ENCODE measurements at regions not wholly inside any gene's neighbourhood (a gene's known extent, or its start where the extent isn't known, plus 50 kb on each side); places are given as distances from the start of the nearest gene placed in this dataset.
"Not testable (repeated sequence)": the region's sequence is repeated elsewhere in the genome, so short reads cannot be mapped to it uniquely, and the experiment has no call there.

GRCh38 chr9:78438780-78439179 lies 141.9 kb downstream of the PSAT1 start:
- DNase-seq: no peak

GRCh38 chr9:78439190-78439865 lies 142.4 kb downstream of the PSAT1 start:
- DNase-seq: peak; percentile 1

- no peak for DNase-seq
Observed at GRCh38 chr9:78439866-78440830, 143.2 kb downstream of the PSAT1 start.

- DNase-seq: no peak
Observed at GRCh38 chr9:78441396-78441795, 144.5 kb downstream of the PSAT1 start.

GRCh38 chr9:78441822-78442431 lies 145.0 kb downstream of the PSAT1 start:
- DNase-seq: no peak

GRCh38 chr9:78442577-78442976 lies 145.7 kb downstream of the PSAT1 start:
- DNase-seq: not testable (repeated sequence)

- DNase-seq: no peak
Observed at GRCh38 chr9:78443946-78444345, 147.0 kb downstream of the PSAT1 start.

GRCh38 chr9:78448960-78449673 lies 152.2 kb downstream of the PSAT1 start:
- DNase-seq: no peak

- no peak for DNase-seq
Observed at GRCh38 chr9:78453450-78453849, 156.5 kb downstream of the PSAT1 start.

GRCh38 chr9:78462611-78463010 lies 165.7 kb downstream of the PSAT1 start:
- DNase-seq: no peak

- no peak for DNase-seq
Observed at GRCh38 chr9:78463750-78464149, 166.8 kb downstream of the PSAT1 start.

- no peak for DNase-seq
Observed at GRCh38 chr9:78468231-78468630, 171.3 kb downstream of the PSAT1 start.

- DNase-seq: no peak
Observed at GRCh38 chr9:78468974-78469576, 172.2 kb downstream of the PSAT1 start.

- DNase-seq: no peak
Observed at GRCh38 chr9:78470216-78470615, 173.3 kb downstream of the PSAT1 start.

GRCh38 chr9:78470741-78471140 lies 173.8 kb downstream of the PSAT1 start:
- no peak for DNase-seq

GRCh38 chr9:78472111-78472510 lies 175.2 kb downstream of the PSAT1 start:
- DNase-seq: no peak

- no peak for DNase-seq
Observed at GRCh38 chr9:78479441-78479840, 182.5 kb downstream of the PSAT1 start.

GRCh38 chr9:78486661-78487060 lies 189.7 kb downstream of the PSAT1 start:
- DNase-seq: no peak

- no peak for DNase-seq
Observed at GRCh38 chr9:78490231-78490630, 193.3 kb downstream of the PSAT1 start.

- DNase-seq: no peak
Observed at GRCh38 chr9:78491402-78491801, 194.5 kb downstream of the PSAT1 start.

GRCh38 chr9:78493166-78493742 lies 196.3 kb downstream of the PSAT1 start:
- no peak for DNase-seq

GRCh38 chr9:78502566-78502965 lies 205.6 kb downstream of the PSAT1 start:
- no peak for DNase-seq
